ENCODE measurements at regions not wholly inside any gene's neighbourhood (a gene's known extent, or its start where the extent isn't known, plus 50 kb on each side); places are given as distances from the start of the nearest gene placed in this dataset.
"Not testable (repeated sequence)": the region's sequence is repeated elsewhere in the genome, so short reads cannot be mapped to it uniquely, and the experiment has no call there.

GRCh38 chr3:30305021-30305420 lies 301.4 kb upstream of the TGFBR2 start:
- no peak for DNase-seq

GRCh38 chr3:30306896-30307295 lies 299.5 kb upstream of the TGFBR2 start:
- DNase-seq, result no peak

- no peak for DNase-seq
These were observed 298.9 kb upstream of the TGFBR2 start for GRCh38 chr3:30307372-30307950.

- DNase-seq, result peak; percentile 50
These were observed 298.3 kb upstream of the TGFBR2 start for GRCh38 chr3:30308131-30308530.

GRCh38 chr3:30309961-30310954 lies 296.1 kb upstream of the TGFBR2 start:
- peak; percentile 51 for DNase-seq

- no peak for DNase-seq
These were observed 294.6 kb upstream of the TGFBR2 start for GRCh38 chr3:30311781-30312180.

- DNase-seq, result no peak
These were observed 292.6 kb upstream of the TGFBR2 start for GRCh38 chr3:30313840-30314239.

GRCh38 chr3:30314757-30315325 lies 291.6 kb upstream of the TGFBR2 start:
- DNase-seq, result no peak

- DNase-seq, result peak; percentile 77
These were observed 291.0 kb upstream of the TGFBR2 start for GRCh38 chr3:30315447-30315846.

- DNase-seq, result no peak
These were observed 288.8 kb upstream of the TGFBR2 start for GRCh38 chr3:30317561-30317960.

- DNase-seq, result no peak
These were observed 288.3 kb upstream of the TGFBR2 start for GRCh38 chr3:30318110-30318509.

- DNase-seq, result peak; percentile 66
These were observed 286.7 kb upstream of the TGFBR2 start for GRCh38 chr3:30319713-30320112.

- no peak for DNase-seq
These were observed 286.0 kb upstream of the TGFBR2 start for GRCh38 chr3:30320392-30320791.

- DNase-seq, result no peak
These were observed 285.3 kb upstream of the TGFBR2 start for GRCh38 chr3:30321065-30321464.

GRCh38 chr3:30323649-30324048 lies 282.8 kb upstream of the TGFBR2 start:
- DNase-seq, result not testable (repeated sequence)

- peak; percentile 25 for DNase-seq
These were observed 281.8 kb upstream of the TGFBR2 start for GRCh38 chr3:30324587-30324986.

GRCh38 chr3:30327976-30328375 lies 278.4 kb upstream of the TGFBR2 start:
- not testable (repeated sequence) for DNase-seq

- not testable (repeated sequence) for DNase-seq
These were observed 277.5 kb upstream of the TGFBR2 start for GRCh38 chr3:30328935-30329334.

- DNase-seq, result no peak
These were observed 274.9 kb upstream of the TGFBR2 start for GRCh38 chr3:30331519-30331918.

GRCh38 chr3:30332196-30333021 lies 274.0 kb upstream of the TGFBR2 start:
- DNase-seq, result no peak

- no peak for DNase-seq
These were observed 273.3 kb upstream of the TGFBR2 start for GRCh38 chr3:30333143-30333542.

- peak; percentile 68 for DNase-seq
These were observed 272.5 kb upstream of the TGFBR2 start for GRCh38 chr3:30333903-30334302.

- DNase-seq, result no peak
These were observed 265.9 kb upstream of the TGFBR2 start for GRCh38 chr3:30340500-30340899.
